Endothelial cell (in vitro differentiated cells): ENCODE measurements at regions not wholly inside any gene's neighbourhood (a gene's known extent, or its start where the extent isn't known, plus 50 kb on each side); places are given as distances from the start of the nearest gene placed in this dataset.

Experiments used
- DNase-seq: peaks from one replicate; pipeline ENCODE4 v3.0.0; 2021; ENCODE audit warnings: low spot score
- H3K27ac Mint-ChIP-seq: one replicate; pipeline ENCODE4 v1.8.0; 2021; ENCODE audit warnings: mixed read lengths, inconsistent platforms; ENCODE audit not compliant: unreplicated experiment
- H3K27me3 Mint-ChIP-seq: one replicate; pipeline ENCODE4 v1.8.0; 2021; ENCODE audit warnings: mild to moderate bottlenecking, moderate library complexity, mixed read lengths, inconsistent platforms; ENCODE audit not compliant: unreplicated experiment
- H3K36me3 Mint-ChIP-seq: one replicate; pipeline ENCODE4 v1.8.0; 2021; ENCODE audit warnings: mild to moderate bottlenecking, low read depth, mixed read lengths, inconsistent platforms; ENCODE audit not compliant: unreplicated experiment
- H3K4me1 Mint-ChIP-seq: one replicate; pipeline ENCODE4 v1.8.0; 2021; ENCODE audit warnings: mild to moderate bottlenecking, mixed read lengths, inconsistent platforms; ENCODE audit not compliant: unreplicated experiment
- H3K4me3 Mint-ChIP-seq: one replicate; pipeline ENCODE4 v1.8.0; 2021; ENCODE audit warnings: mild to moderate bottlenecking, mixed read lengths, inconsistent platforms; ENCODE audit not compliant: unreplicated experiment
- H3K9me3 Mint-ChIP-seq: one replicate; pipeline ENCODE4 v1.8.0; 2021; ENCODE audit warnings: mixed read lengths, inconsistent platforms; ENCODE audit not compliant: unreplicated experiment
- TF ChIP-seq, protein P1 (sequence below): fragments of 200-600 bp; sonication (generic); IDR thresholded peaks from one replicate; pipeline ENCODE4 v1.5.0; 2021; ENCODE audit warnings: antibody characterized with exemption; ENCODE audit not compliant: unreplicated experiment

DNA sequence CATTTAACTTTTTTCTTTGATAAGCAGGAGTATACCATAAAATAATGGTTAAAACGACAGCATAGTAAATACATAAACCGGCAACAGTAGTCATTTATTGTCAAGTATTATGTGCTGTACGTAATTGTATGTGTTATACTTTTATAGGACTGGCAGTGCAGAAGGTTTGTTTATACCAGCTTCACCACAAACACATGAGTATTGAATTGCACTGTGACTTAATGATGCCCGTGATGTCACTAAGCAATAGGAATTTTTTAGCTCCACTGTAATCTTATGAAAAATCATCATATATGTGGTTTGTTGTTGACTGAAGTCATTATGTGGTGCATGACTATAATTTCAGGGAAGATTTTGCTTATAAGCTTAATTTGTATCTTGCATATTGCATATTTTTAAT, 424.6 kb downstream of the PABPC4L start:
- Mint-ChIP-seq H3K9me3 (peaks cover 6% of the 10 kb centered on the region), H3K4me1 (no peaks in the 10 kb centered on the region), H3K27me3 (peaks cover 4% of the 10 kb centered on the region), H3K27ac (no peak overlapping the region), H3K4me3 (no peak overlapping the region), H3K36me3 (no peaks in the 10 kb centered on the region)
- TF ChIP-seq, protein P1, sequence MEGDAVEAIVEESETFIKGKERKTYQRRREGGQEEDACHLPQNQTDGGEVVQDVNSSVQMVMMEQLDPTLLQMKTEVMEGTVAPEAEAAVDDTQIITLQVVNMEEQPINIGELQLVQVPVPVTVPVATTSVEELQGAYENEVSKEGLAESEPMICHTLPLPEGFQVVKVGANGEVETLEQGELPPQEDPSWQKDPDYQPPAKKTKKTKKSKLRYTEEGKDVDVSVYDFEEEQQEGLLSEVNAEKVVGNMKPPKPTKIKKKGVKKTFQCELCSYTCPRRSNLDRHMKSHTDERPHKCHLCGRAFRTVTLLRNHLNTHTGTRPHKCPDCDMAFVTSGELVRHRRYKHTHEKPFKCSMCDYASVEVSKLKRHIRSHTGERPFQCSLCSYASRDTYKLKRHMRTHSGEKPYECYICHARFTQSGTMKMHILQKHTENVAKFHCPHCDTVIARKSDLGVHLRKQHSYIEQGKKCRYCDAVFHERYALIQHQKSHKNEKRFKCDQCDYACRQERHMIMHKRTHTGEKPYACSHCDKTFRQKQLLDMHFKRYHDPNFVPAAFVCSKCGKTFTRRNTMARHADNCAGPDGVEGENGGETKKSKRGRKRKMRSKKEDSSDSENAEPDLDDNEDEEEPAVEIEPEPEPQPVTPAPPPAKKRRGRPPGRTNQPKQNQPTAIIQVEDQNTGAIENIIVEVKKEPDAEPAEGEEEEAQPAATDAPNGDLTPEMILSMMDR, result no peak
- DNase-seq, result no peak

- no peak overlapping the region for H3K4me3 Mint-ChIP-seq
- TF ChIP-seq, protein P1, result no peak
- H3K27me3 Mint-ChIP-seq, result peaks cover 4% of the 10 kb centered on the region
- DNase-seq, result no peak
- H3K4me1 Mint-ChIP-seq, result no peaks in the 10 kb centered on the region
- H3K36me3 Mint-ChIP-seq, result no peaks in the 10 kb centered on the region
- H3K9me3 Mint-ChIP-seq, result peaks cover 7% of the 10 kb centered on the region
- H3K27ac Mint-ChIP-seq, result no peak overlapping the region
Observed at GRCh38 chr4:133776503-133776902, 425.1 kb downstream of the PABPC4L start.

GRCh38 chr4:133775881-133776280, 425.7 kb downstream of the PABPC4L start:
- no peaks in the 10 kb centered on the region for H3K4me1 Mint-ChIP-seq
- DNase-seq, result no peak
- peaks cover 4% of the 10 kb centered on the region for H3K27me3 Mint-ChIP-seq
- peaks cover 7% of the 10 kb centered on the region for H3K9me3 Mint-ChIP-seq
- H3K27ac Mint-ChIP-seq, result no peak overlapping the region
- no peak overlapping the region for H3K4me3 Mint-ChIP-seq
- TF ChIP-seq, protein P1, result no peak
- no peaks in the 10 kb centered on the region for H3K36me3 Mint-ChIP-seq

- Mint-ChIP-seq H3K27me3 (peaks cover 4% of the 10 kb centered on the region), H3K9me3 (peaks cover 7% of the 10 kb centered on the region), H3K4me1 (no peaks in the 10 kb centered on the region), H3K27ac (no peak overlapping the region), H3K4me3 (no peak overlapping the region), H3K36me3 (no peaks in the 10 kb centered on the region)
- no peak for DNase-seq
- TF ChIP-seq, protein P1, result no peak
Observed at GRCh38 chr4:133775469-133775868, 426.1 kb downstream of the PABPC4L start.

- Mint-ChIP-seq H3K27ac (no peak overlapping the region), H3K36me3 (no peaks in the 10 kb centered on the region), H3K4me1 (no peaks in the 10 kb centered on the region), H3K4me3 (no peak overlapping the region), H3K27me3 (peaks cover 3% of the 10 kb centered on the region), H3K9me3 (no peaks in the 10 kb centered on the region)
- TF ChIP-seq, protein P1, result no peak
- DNase-seq, result no peak
Observed at GRCh38 chr4:133759428-133759827, 442.2 kb downstream of the PABPC4L start.
